Heart right ventricle (tissue), 16 donors: ENCODE measurements at regions not wholly inside any gene's neighbourhood (a gene's known extent, or its start where the extent isn't known, plus 50 kb on each side); places are given as distances from the start of the nearest gene placed in this dataset.

ENCODE experiments used
- ATAC-seq, 8 donors: fragments of 200-7000 bp; cut with Tn5 transposase; one replicate each; pipeline ENCODE4 v1.9.1; 2020; ENCODE audit warnings: mild to moderate bottlenecking in 8 of 8, moderate library complexity in 8 of 8, moderate number of reproducible peaks in 1 of 8
- DNase-seq, 2 donors: peaks; one replicate each; pipeline ENCODE4 v3.0.0-alpha.2; 2020
- H3K27ac ChIP-seq, 10 donors: fragments of 200-600 bp; sonication (generic) in 2 of 10; one replicate each; pipeline versions ENCODE4 v1.5.0 to v1.8.0; 2020 to 2022; ENCODE audit warnings: mild to moderate bottlenecking in 3 of 10
- H3K27me3 ChIP-seq, 7 donors: fragments of 200-600 bp; one replicate each; pipeline ENCODE4 v1.8.0; 2021 to 2022; ENCODE audit warnings: mild to moderate bottlenecking in 2 of 7
- H3K36me3 ChIP-seq, 9 donors: fragments of 200-600 bp; sonication (generic) in 1 of 9; one replicate each; pipeline versions ENCODE4 v1.5.0 to v1.8.0; 2020 to 2022; ENCODE audit warnings: mild to moderate bottlenecking in 2 of 9
- H3K4me1 ChIP-seq, 9 donors: fragments of 200-600 bp; sonication (generic) in 1 of 9; one replicate each; pipeline versions ENCODE4 v1.5.0 to v1.8.0; 2020 to 2022; ENCODE audit warnings: mild to moderate bottlenecking in 4 of 9
- H3K4me3 ChIP-seq, 10 donors: fragments of 200-600 bp; sonication (generic) in 2 of 10; one replicate each; pipeline versions ENCODE4 v1.5.0 to v1.8.0; 2020 to 2022; ENCODE audit warnings: mild to moderate bottlenecking in 7 of 10, moderate library complexity in 2 of 10
- H3K9me3 ChIP-seq, 11 donors: fragments of 200-600 bp in 10 of 11; sonication (generic) in 2 of 11; one replicate each; pipeline versions ENCODE4 v1.5.0 to v1.8.0; 2013 to 2022; ENCODE audit warnings: mild to moderate bottlenecking in 2 of 11, control low read depth in 1 of 11, moderate library complexity in 1 of 11
- CTCF ChIP-seq, 9 donors: fragments of 200-600 bp; sonication (generic) in 2 of 9; IDR thresholded peaks; one replicate each; pipeline versions ENCODE4 v1.5.0 to v1.8.0; 2021 to 2022; ENCODE audit warnings: antibody characterized with exemption in 9 of 9, mild to moderate bottlenecking in 5 of 9, moderate library complexity in 1 of 9
- WGBS, 2 donors: extraction: QIAGEN DNeasy Blood & Tissue Kit; methylation state at CpG; one replicate each; pipeline ENCODE4 v1.1.7; 2013; ENCODE audit warnings: inconsistent platforms in 1 of 2; 5-methylcytosine and 5-hydroxymethylcytosine counted together
- intact Hi-C, 10 donors: fragments of 100-400 bp; cut with DNase I; formaldehyde crosslinking; loops; one replicate each; pipeline versions ENCODE4 v1.11.1 to v1.14.2; 2022
- donor health status: Arrhythmogenic right ventricular cardiomyopathy.
- donor health status: ischemic (EF 13 %, LVEDD 7.1; RV severe dilation, severe dysfunction).
- donor health status: healthy with polysubstance abuse.
- donor health status: DM: no; HTN: yes; CAD: no.
- donor health status: DM: no; HTN: no; CAD: no.
- donor health status: ischemic (EF 25% LVEDD 6.9; RV normal size, moderate dysfunction).
- donor health status: ischemic (EF 25% LVEDD 5.7; RV mildly dilated, moderate dysfunction).
- donor health status: healthy.
- donor health status: DM: yes; HTN: yes; CAD: no.
- donor health status: Ischemic cardiomyopathy.
- donor health status: ischemic (EF 35%, LVEDD 5.7; RV mildly dilated, moderate dysfunction).
- donor health status: nonischemic (EF 11% LVEDD 7.7; RV severe dilation, severe dysfunction).
- donor health status: DM: yes; HTN: yes; CAD: no.
- donor health status: PGD.
- donor health status: ischemic (EF 29% LVEDD 5.4; RV normal size, mild dysfunction).
- donor health status: nonischemic (EF 23%, LVEDD 6.1; RV moderate dilation, normal function).

- WGBS, 2 donors: 83 to 85% methylated on average over 7 of the region's 7 CpGs
- intact Hi-C loops: loop anchor here in 1 of 10 donors (10.0 kb wide), 1 partner anchor 63 kb away; no protein-coding TSS in a partner anchor
- no peak for DNase-seq
- H3K27ac ChIP-seq: no peak overlapping the region
- no peak for ATAC-seq
- H3K27me3 ChIP-seq: peaks cover 0 to 41% (median 7%) of the 10 kb centered on the region in 7 donors
- no peak overlapping the region for H3K4me3 ChIP-seq
- no peaks in the 10 kb centered on the region for H3K36me3 ChIP-seq
- peaks cover 0 to 9% (median 3%) of the 10 kb centered on the region in 9 donors for H3K4me1 ChIP-seq
- no peaks in the 10 kb centered on the region for H3K9me3 ChIP-seq
- no peak for TF ChIP-seq CTCF (IDR thresholded peaks at IDR 0.05)
These were observed 140.9 kb downstream of the PSAT1 start for GRCh38 chr9:78437806-78438205.

- Histone ChIP-seq H3K4me3 (no peak overlapping the region), H3K36me3 (no peaks in the 10 kb centered on the region), H3K9me3 (no peaks in the 10 kb centered on the region), H3K27ac (no peak overlapping the region), H3K4me1 (peaks cover 0 to 9% (median 3%) of the 10 kb centered on the region in 9 donors), H3K27me3 (peaks cover 0 to 41% (median 7%) of the 10 kb centered on the region in 7 donors)
- WGBS, 2 donors: 62 to 65% methylated on average over 6 of the region's 6 CpGs
- ATAC-seq (no peak), DNase-seq (no peak)
- intact Hi-C loops: loop anchor here in 1 of 10 donors (10.0 kb wide), 1 partner anchor 63 kb away; no protein-coding TSS in a partner anchor
- TF ChIP-seq CTCF (IDR thresholded peaks at IDR 0.05): no peak
These were observed 141.3 kb downstream of the PSAT1 start for GRCh38 chr9:78438211-78438610.

- Histone ChIP-seq H3K4me1 (peaks cover 0 to 9% (median 3%) of the 10 kb centered on the region in 9 donors), H3K36me3 (no peaks in the 10 kb centered on the region), H3K9me3 (no peaks in the 10 kb centered on the region), H3K4me3 (no peak overlapping the region), H3K27ac (no peak overlapping the region), H3K27me3 (peaks cover 0 to 41% (median 7%) of the 10 kb centered on the region in 7 donors)
- no peak for ATAC-seq
- WGBS, 2 donors: 54 to 58% methylated on average over 9 of the region's 9 CpGs
- no peak for TF ChIP-seq CTCF (IDR thresholded peaks at IDR 0.05)
- DNase-seq: no peak
- intact Hi-C loops: loop anchor here in 1 of 10 donors (10.0 kb wide), 1 partner anchor 64 kb away; no protein-coding TSS in a partner anchor
These were observed 141.9 kb downstream of the PSAT1 start for GRCh38 chr9:78438780-78439179.

GRCh38 chr9:78439190-78439865 is 142.4 kb downstream of the PSAT1 start:
- H3K4me1 ChIP-seq: peaks cover 0 to 9% (median 3%) of the 10 kb centered on the region in 9 donors
- 3 to 6% methylated on average over 23 of the region's 23 CpGs for WGBS, 2 donors
- H3K36me3 ChIP-seq: no peaks in the 10 kb centered on the region
- peaks cover 0 to 41% (median 7%) of the 10 kb centered on the region in 7 donors for H3K27me3 ChIP-seq
- TF ChIP-seq CTCF (IDR thresholded peaks at IDR 0.05): peak; percentile 86 to 97 (median 91)
- peak; percentile 52 to 88 (median 80) for ATAC-seq
- no peak overlapping the region for H3K27ac ChIP-seq
- H3K4me3 ChIP-seq: peak overlapping the region in 2 of 10 donors; percentile 18 to 25
- intact Hi-C loops: loop anchor here in 1 of 10 donors (10.0 kb wide), 1 partner anchor 65 kb away; no protein-coding TSS in a partner anchor
- H3K9me3 ChIP-seq: no peaks in the 10 kb centered on the region
- peak; percentile 66 to 75 for DNase-seq
